VCaP (cell line): ENCODE measurements at regions not wholly inside any gene's neighbourhood (a gene's known extent, or its start where the extent isn't known, plus 50 kb on each side); places are given as distances from the start of the nearest gene placed in this dataset.

ENCODE experiments used
- H3K27ac ChIP-seq: fragments of 450-650 bp; 2 replicates; pipeline ENCODE4 v1.5.1; 2017
- CTCF ChIP-seq: fragments of 450-650 bp; conservative IDR thresholded peaks from 2 replicates; pipeline ENCODE4 v1.5.1; 2017; ENCODE audit warnings: mild to moderate bottlenecking, moderate library complexity

GRCh38 chr13:24004142-24004899 lies 107.0 kb upstream of the C1QTNF9B start:
- H3K27ac ChIP-seq = no peak overlapping the region
- TF ChIP-seq CTCF = no peak

- H3K27ac ChIP-seq = peak overlapping the region; percentile 41; the same call in 1 of the 2 replicates
- TF ChIP-seq CTCF = no peak
Observed at GRCh38 chr13:24004971-24005370, 107.7 kb upstream of the C1QTNF9B start.

GRCh38 chr13:24005755-24006281 lies 108.5 kb upstream of the C1QTNF9B start:
- H3K27ac ChIP-seq = peak overlapping the region; percentile 41
- TF ChIP-seq CTCF = no peak

GRCh38 chr13:24006520-24007248 lies 109.4 kb upstream of the C1QTNF9B start:
- TF ChIP-seq CTCF = no peak

GRCh38 chr13:24007979-24008620 lies 110.8 kb upstream of the C1QTNF9B start:
- H3K27ac ChIP-seq = no peak overlapping the region
- TF ChIP-seq CTCF = no peak

More at GRCh38 chr13:24006520-24007248, 109.4 kb upstream of the C1QTNF9B start:
- H3K27ac ChIP-seq = peak overlapping the region; percentile 41

- TF ChIP-seq CTCF = no peak
- no peak overlapping the region for H3K27ac ChIP-seq
Observed at GRCh38 chr13:24008679-24009078, 111.4 kb upstream of the C1QTNF9B start.

GRCh38 chr13:24011266-24011665 lies 114.0 kb upstream of the C1QTNF9B start:
- H3K27ac ChIP-seq = no peak overlapping the region
- no peak for TF ChIP-seq CTCF
